HG02610 (cell line): ENCODE measurements at regions not wholly inside any gene's neighbourhood (a gene's known extent, or its start where the extent isn't known, plus 50 kb on each side); places are given as distances from the start of the nearest gene placed in this dataset.
"Not testable (repeated sequence)": the region's sequence is repeated elsewhere in the genome, so short reads cannot be mapped to it uniquely, and the experiment has no call there.

ENCODE experiments used
- ATAC-seq: cut with Tn5 transposase; IDR thresholded peaks from one replicate; pipeline ENCODE4 v1.9.1; 2021; ENCODE audit warnings: mild to moderate bottlenecking, moderate library complexity; ENCODE audit not compliant: unreplicated experiment

GRCh38 chr2:57229706-57230105 is 816.9 kb upstream of the VRK2 start:
- ATAC-seq: not testable (repeated sequence)

DNA sequence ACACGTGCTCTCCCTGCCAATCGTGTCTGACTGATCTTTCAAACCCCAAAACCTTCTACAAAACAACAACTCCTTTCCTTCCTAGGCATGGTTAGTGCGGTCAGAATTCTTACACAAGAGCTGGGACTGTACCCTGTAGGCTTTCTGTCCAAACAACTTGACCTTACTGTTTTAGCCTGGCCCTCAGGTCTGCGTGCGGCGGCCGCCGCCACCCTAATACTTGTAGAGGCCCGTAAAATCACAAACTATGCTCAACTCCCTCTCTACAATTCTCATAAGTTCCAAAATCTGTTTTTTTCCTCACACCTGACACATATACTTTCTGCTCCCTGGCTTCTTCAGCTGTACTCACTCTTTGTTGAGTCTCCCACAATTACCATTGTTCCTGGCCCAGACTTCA is 814.3 kb upstream of the VRK2 start:
- not testable (repeated sequence) for ATAC-seq

- not testable (repeated sequence) for ATAC-seq
Observed at GRCh38 chr2:57251495-57251894, 795.1 kb upstream of the VRK2 start.

GRCh38 chr2:57276408-57276807 is 770.2 kb upstream of the VRK2 start:
- ATAC-seq: not testable (repeated sequence)

DNA sequence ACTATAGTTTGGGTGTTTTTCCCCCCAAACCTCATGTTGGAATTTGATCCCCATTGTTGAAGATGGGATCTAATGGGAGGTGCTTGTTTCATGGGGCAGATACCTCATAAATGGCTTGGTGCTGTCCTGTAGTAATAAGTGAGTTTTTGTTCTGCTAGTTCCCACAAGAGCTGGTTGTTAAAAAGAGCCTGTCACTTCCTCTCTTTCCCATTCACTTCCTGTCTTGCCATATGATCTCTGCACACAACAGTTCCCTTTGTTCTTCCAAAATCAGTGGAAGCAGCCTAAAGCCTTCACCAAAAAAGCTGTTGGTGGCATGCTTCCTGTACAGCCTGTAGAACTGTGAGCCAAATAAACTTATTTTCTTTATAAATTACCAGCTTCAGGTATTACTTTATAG is 768.2 kb upstream of the VRK2 start:
- ATAC-seq: no peak

DNA sequence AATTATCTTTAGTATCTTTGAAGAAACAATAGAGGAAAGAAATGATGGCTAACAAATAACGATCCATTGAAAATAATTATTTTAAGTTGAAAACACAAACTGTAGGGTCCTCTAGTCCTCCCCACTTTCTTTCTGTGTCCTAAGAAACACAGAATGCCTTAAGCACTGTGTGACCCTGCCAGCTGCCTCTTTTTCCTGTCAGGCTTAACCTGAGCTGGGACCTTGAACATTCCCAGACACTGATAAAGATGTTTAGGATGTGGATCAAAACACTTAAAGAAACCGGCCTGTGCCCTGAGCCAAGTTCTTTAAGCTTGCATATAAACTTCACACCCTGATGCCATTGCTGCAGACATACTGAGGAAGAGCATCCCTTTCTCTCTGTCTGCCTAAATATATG is 755.4 kb upstream of the VRK2 start:
- ATAC-seq: no peak

- ATAC-seq: no peak
Observed at GRCh38 chr2:57296795-57297517, 749.6 kb upstream of the VRK2 start.

DNA sequence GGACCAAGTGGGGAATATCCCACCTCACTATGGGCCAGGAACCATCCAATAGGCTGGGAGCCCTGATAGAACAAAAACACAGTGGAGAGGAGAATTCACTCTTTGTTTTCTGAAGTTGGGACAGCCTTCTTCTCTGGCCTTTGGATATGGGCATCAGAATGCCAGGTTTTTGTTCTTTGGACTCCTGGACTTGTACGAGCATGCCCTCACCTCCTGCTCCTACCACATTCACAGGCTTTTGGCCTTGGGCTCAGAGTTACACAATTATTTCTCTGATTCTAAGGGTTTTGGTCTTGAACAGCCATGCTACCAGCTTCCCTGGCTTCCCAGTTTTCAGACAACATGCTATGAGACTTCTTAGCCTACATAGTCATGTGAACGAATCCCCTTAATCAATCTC is 732.9 kb upstream of the VRK2 start:
- no peak for ATAC-seq

GRCh38 chr2:57314682-57315081 is 731.9 kb upstream of the VRK2 start:
- ATAC-seq: no peak

GRCh38 chr2:57330447-57330846 is 716.2 kb upstream of the VRK2 start:
- no peak for ATAC-seq

GRCh38 chr2:57333221-57333620 is 713.4 kb upstream of the VRK2 start:
- ATAC-seq: no peak

DNA sequence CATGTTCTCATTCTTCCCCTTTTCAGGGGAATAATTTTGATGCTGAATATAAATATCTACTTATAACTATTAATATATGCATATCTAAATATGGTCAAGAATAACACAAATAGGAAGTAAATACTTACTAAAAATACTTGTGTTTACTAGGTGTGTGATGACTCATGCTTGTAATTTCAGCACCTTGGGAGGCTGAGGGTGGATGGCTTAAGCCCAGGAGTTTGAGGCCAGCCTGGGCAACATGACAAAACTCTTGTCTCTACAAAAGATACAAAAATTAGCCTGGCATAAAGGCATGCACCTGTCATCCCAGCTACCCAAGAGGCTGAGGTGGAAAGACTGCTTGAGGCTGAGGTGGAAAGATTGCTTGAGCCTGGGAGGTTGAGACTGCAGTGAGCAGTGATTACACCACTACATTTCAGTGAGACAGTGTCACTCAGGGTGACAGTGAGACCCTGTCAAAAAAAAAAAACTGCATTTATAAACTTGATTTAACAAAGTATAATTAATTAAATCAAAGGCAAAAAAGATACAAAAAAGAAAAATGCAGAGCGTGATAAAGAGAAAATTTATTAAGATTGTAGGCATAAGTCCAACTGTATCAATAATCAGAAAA is 703.1 kb upstream of the VRK2 start:
- ATAC-seq: no peak

GRCh38 chr2:57368190-57368589 is 678.4 kb upstream of the VRK2 start:
- no peak for ATAC-seq

DNA sequence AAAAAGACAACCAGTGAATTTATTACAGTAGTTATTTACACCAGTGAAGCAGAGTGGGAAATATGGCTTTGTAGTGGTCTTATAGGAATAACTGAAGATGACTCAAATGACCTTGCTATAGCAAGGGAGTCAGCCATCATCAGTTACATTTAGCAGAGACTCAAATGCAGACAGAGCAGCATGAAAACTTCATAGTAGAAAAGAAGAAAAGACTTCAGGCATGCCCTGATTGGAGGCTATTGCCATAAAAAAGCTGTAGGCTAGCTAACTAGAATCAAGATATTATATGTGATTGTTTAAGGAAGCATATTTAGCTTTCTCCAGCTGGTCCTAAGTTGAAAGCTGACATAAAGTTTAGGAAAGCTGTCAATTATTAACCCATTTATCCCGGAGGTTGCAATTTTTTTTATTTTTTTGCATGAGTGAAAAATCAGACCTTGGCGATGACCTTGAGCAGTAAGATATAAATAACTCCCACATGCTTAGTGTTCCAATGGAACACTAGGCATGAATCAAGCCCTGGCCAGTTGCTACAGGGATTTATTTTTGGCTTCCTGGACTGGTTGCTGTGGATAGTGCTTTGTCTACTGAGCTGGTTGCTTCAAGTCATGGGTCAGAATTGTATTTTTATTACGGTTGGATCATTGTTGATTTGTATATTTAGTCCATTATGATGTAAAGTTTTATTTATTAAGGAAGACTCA is 675.6 kb upstream of the VRK2 start:
- no peak for ATAC-seq

DNA sequence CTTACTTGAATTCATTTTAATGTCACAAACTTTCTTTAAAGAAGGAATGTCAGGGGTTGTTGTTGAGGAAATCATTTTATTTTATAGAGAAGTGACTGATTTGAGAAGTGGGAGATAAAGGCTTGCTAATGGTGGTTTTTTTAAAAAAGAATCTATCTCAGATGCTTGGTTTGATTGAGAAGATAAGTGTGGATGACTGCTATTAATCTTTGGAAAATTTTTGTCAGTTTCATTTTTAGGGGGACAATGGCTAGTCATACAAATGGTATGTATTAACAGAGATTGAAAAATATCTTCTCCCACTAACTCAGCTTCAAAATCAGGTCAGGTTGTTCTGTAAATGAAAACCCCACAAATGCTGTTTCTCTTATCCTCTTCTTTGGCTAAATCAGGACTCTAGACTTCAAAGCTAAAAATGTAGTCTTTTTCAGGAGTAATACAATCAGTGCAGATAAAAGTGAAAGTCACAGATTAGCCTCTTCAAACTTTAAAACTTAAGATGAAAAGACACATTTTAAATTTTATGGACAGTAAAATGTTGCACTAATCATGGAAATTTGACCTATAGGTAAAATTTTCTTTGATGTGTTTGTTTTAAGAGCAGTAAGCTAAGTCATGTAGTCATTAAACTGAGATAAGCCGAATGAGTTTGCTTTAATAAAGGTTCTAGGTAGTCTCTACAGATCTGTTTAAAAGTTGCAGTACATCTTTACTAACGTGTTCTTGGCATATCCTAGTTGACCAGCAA is 674.2 kb upstream of the VRK2 start:
- no peak for ATAC-seq

- ATAC-seq: no peak
Observed at GRCh38 chr2:57373530-57373929, 673.1 kb upstream of the VRK2 start.

DNA sequence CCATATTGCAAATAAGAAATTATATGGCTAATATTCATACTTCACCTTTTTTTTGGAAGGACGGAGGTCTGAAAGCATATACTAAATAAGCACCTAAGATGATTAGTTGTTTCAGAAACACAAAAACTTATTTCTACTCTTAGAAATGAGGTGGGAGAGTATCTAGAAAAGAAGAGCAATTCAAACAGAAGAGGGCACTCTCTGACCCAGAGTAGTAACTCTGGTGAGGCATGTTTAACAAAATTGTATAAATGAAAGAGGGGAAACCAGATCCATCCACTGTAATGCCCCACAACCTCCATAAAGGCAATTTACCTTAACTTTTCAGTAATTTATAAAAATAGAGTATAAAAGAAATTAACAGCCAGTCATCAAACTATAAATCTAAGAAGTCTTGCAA is 669.6 kb upstream of the VRK2 start:
- no peak for ATAC-seq

DNA sequence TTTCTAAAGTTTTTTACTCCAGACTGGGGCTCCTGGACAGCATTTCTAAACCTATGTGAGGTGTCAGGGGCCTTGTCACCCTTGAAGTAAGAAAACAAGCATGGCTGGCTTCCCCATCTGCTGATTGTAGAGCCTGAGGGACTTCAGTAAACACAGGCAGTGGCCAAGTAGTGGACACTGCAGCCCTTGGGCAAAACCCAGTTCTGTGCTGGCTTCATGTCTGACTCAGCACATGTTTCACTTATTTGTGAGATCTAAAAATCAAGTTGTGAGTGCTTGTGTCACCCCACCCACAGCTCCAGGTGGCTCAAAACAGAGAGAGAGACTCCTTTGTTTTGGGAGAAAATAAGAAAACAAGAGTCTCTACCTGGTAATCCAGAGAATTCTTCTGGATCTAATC is 660.3 kb upstream of the VRK2 start:
- no peak for ATAC-seq

DNA sequence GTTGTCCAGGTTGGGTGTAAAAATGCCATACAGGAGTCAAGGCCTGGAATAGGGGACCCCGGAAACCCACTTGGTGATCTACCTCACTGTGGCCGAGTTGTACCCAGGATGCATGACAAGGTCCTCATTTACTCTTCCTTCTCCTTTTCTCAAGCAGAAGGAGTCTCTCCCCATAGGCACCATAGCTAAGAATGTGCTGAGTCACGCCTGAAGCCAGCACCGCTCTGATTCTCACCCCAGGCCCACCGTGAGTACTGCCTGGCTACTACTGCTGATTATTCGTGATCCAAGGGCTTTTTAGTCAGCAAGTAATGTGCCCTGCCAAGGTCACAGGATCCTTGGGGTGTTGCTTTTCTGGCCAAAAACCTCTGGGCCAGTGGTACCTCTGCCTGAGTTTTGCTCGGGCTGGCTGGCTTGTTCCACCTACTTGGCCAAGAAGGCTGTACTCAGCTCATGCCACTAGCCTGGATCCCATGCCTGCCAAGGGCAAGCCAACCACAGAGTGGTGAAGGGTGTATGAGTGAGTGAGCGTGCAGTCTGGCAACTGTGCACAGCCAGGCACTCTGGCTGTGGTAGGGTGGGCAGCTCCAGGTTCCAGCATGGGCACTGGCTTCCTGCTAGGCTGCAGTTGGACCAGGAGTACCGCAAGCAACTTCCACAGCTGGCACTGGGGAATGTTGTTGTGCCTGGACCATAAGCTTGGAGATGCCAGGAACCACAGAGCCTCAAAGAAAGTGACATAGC is 650.1 kb upstream of the VRK2 start:
- ATAC-seq: no peak

- ATAC-seq: no peak
Observed at GRCh38 chr2:57397550-57398360, 648.9 kb upstream of the VRK2 start.
